Keratinocyte (primary cell): ENCODE measurements at regions not wholly inside any gene's neighbourhood (a gene's known extent, or its start where the extent isn't known, plus 50 kb on each side); places are given as distances from the start of the nearest gene placed in this dataset.

ENCODE experiments used
- DNase-seq: peaks from one replicate; pipeline ENCODE4 v3.0.0-alpha.2; 2011; ENCODE audit warnings: low read depth, missing footprints, low spot score
- FAIRE-seq: peaks from 2 replicates; lab custom pipeline; 2011; peaks lifted over from hg19 to GRCh38; lab: Jason Lieb, UNC
- H2AFZ ChIP-seq: 2 replicates; pipeline ENCODE4 v1.6.0; 2012; ENCODE audit warnings: low read length, control low read depth, inconsistent platforms; ENCODE audit not compliant: control insufficient read depth
- H3K27ac ChIP-seq: 2 replicates; pipeline ENCODE4 v1.5.1; 2011; ENCODE audit warnings: low read length; ENCODE audit not compliant: control insufficient read depth, insufficient read depth
- H3K27me3 ChIP-seq: 3 replicates; pipeline ENCODE4 v1.6.0; 2011; ENCODE audit warnings: low read length; ENCODE audit not compliant: control insufficient read depth, insufficient read depth; ENCODE audit errors: extremely low read depth
- H3K36me3 ChIP-seq, 2 experiments: 2 replicates in 1 of 2; 3 replicates in 1 of 2; pipeline ENCODE4 v1.5.1; 2011; ENCODE audit warnings: low read length in 2 of 2, mild to moderate bottlenecking in 1 of 2; ENCODE audit not compliant: control insufficient read depth in 2 of 2, insufficient read depth in 2 of 2; ENCODE audit errors: extremely low read depth in 1 of 2
- H3K4me1 ChIP-seq: 3 replicates; pipeline ENCODE4 v1.5.1; 2011; ENCODE audit warnings: low read length; ENCODE audit not compliant: control insufficient read depth, insufficient read depth; ENCODE audit errors: extremely low read depth
- H3K4me2 ChIP-seq: 3 replicates; pipeline ENCODE4 v1.6.0; 2011; ENCODE audit warnings: low read depth, low read length; ENCODE audit not compliant: control insufficient read depth, insufficient read depth; ENCODE audit errors: extremely low read depth
- H3K4me3 ChIP-seq, 3 experiments: fragments of 200-600 bp in 1 of 3; sonication (generic) in 1 of 3; 2 replicates in 2 of 3; 3 replicates in 1 of 3; pipeline ENCODE4 v1.5.1; 2011 to 2016; ENCODE audit warnings: low read length in 3 of 3, mild to moderate bottlenecking in 3 of 3, control low read depth in 2 of 3, inconsistent platforms in 1 of 3, low read depth in 1 of 3, mixed read lengths in 1 of 3, mixed run types in 1 of 3, moderate library complexity in 1 of 3; ENCODE audit not compliant: control insufficient read depth in 2 of 3, insufficient read depth in 2 of 3; ENCODE audit errors: extremely low read depth in 1 of 3
- H3K79me2 ChIP-seq: 2 replicates; pipeline ENCODE4 v1.6.0; 2012; ENCODE audit warnings: low read length; ENCODE audit not compliant: control insufficient read depth, insufficient read depth
- H3K9ac ChIP-seq: 3 replicates; pipeline ENCODE4 v1.6.0; 2011; ENCODE audit warnings: low read length; ENCODE audit not compliant: control insufficient read depth, insufficient read depth; ENCODE audit errors: extremely low read depth
- H3K9me1 ChIP-seq: 3 replicates; pipeline ENCODE4 v1.6.0; 2011; ENCODE audit warnings: low read length; ENCODE audit not compliant: control insufficient read depth, insufficient read depth; ENCODE audit errors: extremely low read depth
- H3K9me3 ChIP-seq: 2 replicates; pipeline ENCODE4 v1.5.1; 2012; ENCODE audit warnings: low read depth, low read length; ENCODE audit not compliant: control insufficient read depth
- H4K20me1 ChIP-seq: 3 replicates; pipeline ENCODE4 v1.6.0; 2011; ENCODE audit warnings: low read length; ENCODE audit not compliant: control insufficient read depth, insufficient read depth; ENCODE audit errors: extremely low read depth
- CTCF ChIP-seq, 3 experiments: IDR thresholded peaks in 1 of 3; conservative IDR thresholded peaks in 1 of 3; optimal IDR thresholded peaks in 1 of 3; 2 replicates in 2 of 3; 3 replicates in 1 of 3; pipeline versions ENCODE3 to v1.5.1; 2011; ENCODE audit warnings: low read length in 3 of 3, mild to moderate bottlenecking in 3 of 3, moderate library complexity in 2 of 3, control low read depth in 1 of 3, inconsistent platforms in 1 of 3; ENCODE audit not compliant: insufficient read depth in 2 of 3; ENCODE audit errors: extremely low read depth in 1 of 3
- EZH2 ChIP-seq: IDR thresholded peaks from one replicate; pipeline ENCODE4 v1.6.1; 2012; ENCODE audit warnings: inconsistent platforms, mild to moderate bottlenecking, low read length, moderate library complexity
- dilution Hi-C: fragments of 300-500 bp; cut with MboI; formaldehyde crosslinking; loops from one replicate; pipeline ENCODE4 v1.7.0; 2020; ENCODE audit warnings: low sequenced_read_pairs; ENCODE audit not compliant: extremely low pct_ligation_motif_present

GRCh38 chr7:109021390-109021789, 451.7 kb downstream of the DNAJB9 start:
- Histone ChIP-seq H3K27me3 (no peaks in the 10 kb centered on the region), H3K27ac (no peak overlapping the region), H3K9ac (no peak overlapping the region), H3K9me3 (no peaks in the 10 kb centered on the region), H4K20me1 (no peaks in the 10 kb centered on the region), H3K9me1 (no peaks in the 10 kb centered on the region), H3K4me2 (no peak overlapping the region), H3K36me3 (no peaks in the 10 kb centered on the region), H3K4me3 (no peak overlapping the region), H3K79me2 (no peaks in the 10 kb centered on the region), H3K4me1 (no peaks in the 10 kb centered on the region), H2AFZ (no peak overlapping the region)
- DNase-seq = no peak
- no peak for FAIRE-seq
- TF ChIP-seq CTCF (optimal IDR thresholded peaks at IDR 0.05 in 1 of 3, IDR thresholded peaks at IDR 0.05 in 1 of 3, conservative IDR thresholded peaks at IDR 0.05 in 1 of 3; ENCODE audit: extremely low read depth in 1 of 3, insufficient read depth in 2 of 3, low read length in 3 of 3) (no peak), EZH2 (no peak)
- dilution Hi-C loops = no loop called here

GRCh38 chr7:109029866-109030265, 460.2 kb downstream of the DNAJB9 start:
- Histone ChIP-seq H3K9me3 (no peaks in the 10 kb centered on the region), H3K4me1 (no peaks in the 10 kb centered on the region), H3K4me3 (no peak overlapping the region), H3K4me2 (no peak overlapping the region), H3K36me3 (no peaks in the 10 kb centered on the region), H3K9ac (no peak overlapping the region), H3K9me1 (no peaks in the 10 kb centered on the region), H4K20me1 (no peaks in the 10 kb centered on the region), H3K27ac (no peak overlapping the region), H2AFZ (no peak overlapping the region), H3K27me3 (no peaks in the 10 kb centered on the region), H3K79me2 (no peaks in the 10 kb centered on the region)
- TF ChIP-seq CTCF (optimal IDR thresholded peaks at IDR 0.05 in 1 of 3, IDR thresholded peaks at IDR 0.05 in 1 of 3, conservative IDR thresholded peaks at IDR 0.05 in 1 of 3; ENCODE audit: extremely low read depth in 1 of 3, insufficient read depth in 2 of 3, low read length in 3 of 3) = no peak
- TF ChIP-seq EZH2 = no peak
- DNase-seq = no peak
- FAIRE-seq = no peak
- dilution Hi-C loops = no loop called here
